Hepatocyte (in vitro differentiated cells): ENCODE measurements at regions not wholly inside any gene's neighbourhood (a gene's known extent, or its start where the extent isn't known, plus 50 kb on each side); places are given as distances from the start of the nearest gene placed in this dataset.

Experiments used
- DNase-seq: peaks from one replicate; pipeline ENCODE4 v3.0.0-alpha.2; 2016; ENCODE audit warnings: low spot score
- H2AFZ ChIP-seq: fragments of 200-600 bp; sonication (generic); 2 replicates; pipeline ENCODE4 v1.6.0; 2016; ENCODE audit warnings: antibody characterized with exemption, mild to moderate bottlenecking
- H3K27ac ChIP-seq: fragments of 200-600 bp; sonication (generic); 2 replicates; pipeline ENCODE4 v1.5.1; 2016; ENCODE audit warnings: mild to moderate bottlenecking
- H3K27me3 ChIP-seq: fragments of 200-600 bp; sonication (generic); 2 replicates; pipeline ENCODE4 v1.6.1; 2016
- H3K36me3 ChIP-seq: fragments of 200-600 bp; sonication (generic); replicated peaks from 2 replicates; pipeline ENCODE4 v1.5.1; 2016; ENCODE audit warnings: low read depth; ENCODE audit not compliant: insufficient read depth
- H3K4me1 ChIP-seq: fragments of 200-600 bp; sonication (generic); 2 replicates; pipeline ENCODE4 v1.5.1; 2016; ENCODE audit warnings: mild to moderate bottlenecking, moderate library complexity; ENCODE audit not compliant: insufficient read depth
- H3K4me2 ChIP-seq: fragments of 200-600 bp; sonication (generic); 2 replicates; pipeline ENCODE4 v1.6.0; 2016
- H3K4me3 ChIP-seq: fragments of 200-600 bp; sonication (generic); 2 replicates; pipeline ENCODE4 v1.5.1; 2016; ENCODE audit warnings: mild to moderate bottlenecking
- H3K79me2 ChIP-seq: fragments of 200-600 bp; sonication (generic); 2 replicates; pipeline ENCODE4 v1.6.0; 2017; ENCODE audit warnings: mild to moderate bottlenecking
- H3K9me2 ChIP-seq: fragments of 200-600 bp; sonication (generic); replicated peaks from 2 replicates; pipeline ENCODE4 v1.6.0; 2017; ENCODE audit warnings: mild to moderate bottlenecking; ENCODE audit not compliant: insufficient read depth
- H3K9me3 ChIP-seq: fragments of 200-600 bp; sonication (generic); 2 replicates; pipeline ENCODE4 v1.5.1; 2016; ENCODE audit warnings: low read depth, mild to moderate bottlenecking
- H4K20me1 ChIP-seq: fragments of 200-600 bp; sonication (generic); 2 replicates; pipeline ENCODE4 v1.6.0; 2016; ENCODE audit warnings: mild to moderate bottlenecking; ENCODE audit not compliant: insufficient read depth, poor library complexity, severe bottlenecking
- EZH2 ChIP-seq: fragments of 200-600 bp; sonication (generic); IDR thresholded peaks from 2 replicates; pipeline ENCODE4 v1.6.1; 2016; ENCODE audit warnings: antibody characterized with exemption, mild to moderate bottlenecking, borderline replicate concordance
- EZH2phosphoT487 ChIP-seq: fragments of 200-600 bp; sonication (generic); IDR thresholded peaks from one replicate; pipeline ENCODE4 v1.6.1; 2018; ENCODE audit warnings: antibody characterized with exemption, mild to moderate bottlenecking, low read depth, moderate library complexity; ENCODE audit not compliant: unreplicated experiment, severe bottlenecking
- WGBS: methylation state at CpG from one replicate; pipeline ENCODE4 v1.1.6; 2016; ENCODE audit warnings: low lambda C conversion rate; ENCODE audit errors: missing lambda C conversion rate; 5-methylcytosine and 5-hydroxymethylcytosine counted together
- TF ChIP-seq, protein P1 (sequence below): fragments of 200-600 bp; sonication (generic); IDR thresholded peaks from 2 replicates; pipeline ENCODE4 v1.5.1; 2016; ENCODE audit warnings: antibody characterized with exemption, mild to moderate bottlenecking; ENCODE audit not compliant: poor library complexity

DNA sequence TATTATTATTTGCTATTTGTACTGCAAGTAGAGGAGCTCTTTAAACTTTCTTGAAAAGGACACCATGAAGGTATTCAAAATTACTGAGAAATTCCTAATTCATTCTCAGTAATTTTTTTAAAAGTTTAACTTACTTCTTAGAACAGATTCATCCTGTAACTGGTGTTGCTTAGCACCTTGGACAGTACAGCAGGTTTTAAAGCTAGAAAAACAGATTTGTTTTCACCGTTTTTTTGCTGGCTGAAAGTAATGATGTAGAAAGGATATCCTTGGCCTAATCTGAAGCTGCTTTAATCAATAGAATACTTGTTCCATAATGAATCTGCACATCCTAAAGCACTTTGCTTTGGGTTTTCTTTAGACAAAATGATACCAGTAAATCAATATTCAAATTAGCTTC, 142.5 kb upstream of the TRAM1L1 start:
- no peaks in the 10 kb centered on the region for H3K9me3 ChIP-seq
- no peaks in the 10 kb centered on the region for H3K4me1 ChIP-seq
- no peak overlapping the region for H3K4me2 ChIP-seq
- no peak overlapping the region for H2AFZ ChIP-seq
- H3K36me3 ChIP-seq: no peaks in the 10 kb centered on the region
- 62% methylated on average over 1 of the region's 1 CpG for WGBS
- H3K4me3 ChIP-seq: no peak overlapping the region
- H3K9me2 ChIP-seq: no peaks in the 10 kb centered on the region
- H3K27ac ChIP-seq: no peak overlapping the region
- H3K79me2 ChIP-seq: no peaks in the 10 kb centered on the region
- TF ChIP-seq, protein P1, sequence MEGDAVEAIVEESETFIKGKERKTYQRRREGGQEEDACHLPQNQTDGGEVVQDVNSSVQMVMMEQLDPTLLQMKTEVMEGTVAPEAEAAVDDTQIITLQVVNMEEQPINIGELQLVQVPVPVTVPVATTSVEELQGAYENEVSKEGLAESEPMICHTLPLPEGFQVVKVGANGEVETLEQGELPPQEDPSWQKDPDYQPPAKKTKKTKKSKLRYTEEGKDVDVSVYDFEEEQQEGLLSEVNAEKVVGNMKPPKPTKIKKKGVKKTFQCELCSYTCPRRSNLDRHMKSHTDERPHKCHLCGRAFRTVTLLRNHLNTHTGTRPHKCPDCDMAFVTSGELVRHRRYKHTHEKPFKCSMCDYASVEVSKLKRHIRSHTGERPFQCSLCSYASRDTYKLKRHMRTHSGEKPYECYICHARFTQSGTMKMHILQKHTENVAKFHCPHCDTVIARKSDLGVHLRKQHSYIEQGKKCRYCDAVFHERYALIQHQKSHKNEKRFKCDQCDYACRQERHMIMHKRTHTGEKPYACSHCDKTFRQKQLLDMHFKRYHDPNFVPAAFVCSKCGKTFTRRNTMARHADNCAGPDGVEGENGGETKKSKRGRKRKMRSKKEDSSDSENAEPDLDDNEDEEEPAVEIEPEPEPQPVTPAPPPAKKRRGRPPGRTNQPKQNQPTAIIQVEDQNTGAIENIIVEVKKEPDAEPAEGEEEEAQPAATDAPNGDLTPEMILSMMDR: no peak
- TF ChIP-seq EZH2phosphoT487 (no peak), EZH2 (no peak)
- DNase-seq: no peak
- H4K20me1 ChIP-seq: no peaks in the 10 kb centered on the region
- no peaks in the 10 kb centered on the region for H3K27me3 ChIP-seq

DNA sequence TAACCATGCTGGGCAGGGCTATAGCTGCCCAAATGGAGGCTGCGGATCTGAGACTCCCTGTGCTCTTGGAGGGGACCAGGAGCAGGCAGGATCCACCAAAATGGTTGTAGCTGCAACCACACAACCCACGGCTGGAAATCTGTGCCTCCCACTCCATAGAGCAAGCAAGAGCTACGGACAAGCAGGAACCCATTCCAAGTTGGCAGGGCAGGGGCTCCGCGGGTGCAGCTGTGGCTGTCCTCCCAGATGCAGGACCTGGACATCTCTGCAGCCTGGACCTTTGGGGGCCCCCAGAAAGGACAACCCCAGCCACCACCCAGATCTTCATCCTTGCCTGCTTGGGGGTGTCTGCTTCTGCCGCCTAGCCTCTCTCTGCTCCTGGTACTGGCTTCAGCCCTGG, 154.1 kb upstream of the TRAM1L1 start:
- Histone ChIP-seq H4K20me1 (no peaks in the 10 kb centered on the region), H3K79me2 (no peaks in the 10 kb centered on the region), H3K27ac (no peak overlapping the region), H3K36me3 (no peaks in the 10 kb centered on the region), H3K9me3 (no peaks in the 10 kb centered on the region), H3K4me1 (no peaks in the 10 kb centered on the region), H3K4me2 (no peak overlapping the region), H3K27me3 (no peaks in the 10 kb centered on the region), H2AFZ (no peak overlapping the region), H3K4me3 (no peak overlapping the region), H3K9me2 (no peaks in the 10 kb centered on the region)
- TF ChIP-seq EZH2phosphoT487: no peak
- TF ChIP-seq, protein P1: no peak
- no peak for TF ChIP-seq EZH2
- no peak for DNase-seq
- 91% methylated on average over 6 of the region's 6 CpGs for WGBS

DNA sequence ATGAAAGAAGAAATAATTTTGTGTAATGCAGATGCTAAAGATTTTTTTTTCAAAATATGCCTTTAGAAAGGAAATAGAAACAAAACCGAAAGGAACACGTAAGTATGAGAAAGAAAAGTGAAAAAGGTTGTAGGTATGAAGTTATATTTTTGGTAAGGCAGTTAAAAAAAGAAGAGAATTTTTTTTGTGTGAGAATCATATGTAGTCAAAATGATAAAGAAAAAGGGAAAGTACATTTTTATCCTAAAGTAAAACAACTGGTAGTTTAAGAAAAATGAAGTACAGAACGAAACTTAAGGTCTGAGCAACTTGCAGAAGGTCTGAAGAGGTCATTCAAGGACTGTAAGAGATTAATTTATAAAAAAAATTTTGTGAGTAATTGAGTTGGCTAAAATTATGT, 164.0 kb upstream of the TRAM1L1 start:
- no peak overlapping the region for H3K27ac ChIP-seq
- no peaks in the 10 kb centered on the region for H4K20me1 ChIP-seq
- H3K4me3 ChIP-seq: no peak overlapping the region
- no peaks in the 10 kb centered on the region for H3K79me2 ChIP-seq
- H3K4me2 ChIP-seq: no peak overlapping the region
- H3K4me1 ChIP-seq: peaks cover 3% of the 10 kb centered on the region
- no peaks in the 10 kb centered on the region for H3K9me3 ChIP-seq
- no peaks in the 10 kb centered on the region for H3K27me3 ChIP-seq
- no peak overlapping the region for H2AFZ ChIP-seq
- H3K9me2 ChIP-seq: no peaks in the 10 kb centered on the region
- DNase-seq: no peak
- H3K36me3 ChIP-seq: no peaks in the 10 kb centered on the region
- WGBS: 87% methylated on average over 3 of the region's 3 CpGs
- TF ChIP-seq, protein P1: no peak
- no peak for TF ChIP-seq EZH2phosphoT487
- no peak for TF ChIP-seq EZH2

DNA sequence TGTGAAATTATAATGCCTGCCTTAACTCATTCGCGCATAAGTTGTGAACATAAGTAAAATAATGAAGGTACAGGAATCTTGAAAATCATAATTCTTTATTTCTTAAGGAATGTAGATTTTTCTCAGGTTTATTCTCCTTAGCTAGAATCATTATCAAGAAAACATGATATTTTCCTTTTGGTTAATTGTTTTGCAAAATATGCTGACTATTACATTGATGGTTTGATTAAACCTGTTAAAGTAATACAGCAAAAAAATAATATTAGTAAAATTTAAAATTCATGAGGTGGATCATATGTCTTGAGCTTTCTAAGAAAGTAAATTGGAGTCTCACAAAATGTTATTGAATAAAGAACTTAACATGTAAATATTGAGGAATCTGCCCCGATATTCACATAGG, 178.7 kb upstream of the TRAM1L1 start:
- TF ChIP-seq EZH2 (no peak), EZH2phosphoT487 (no peak)
- TF ChIP-seq, protein P1: no peak
- Histone ChIP-seq H3K4me3 (no peak overlapping the region), H3K27ac (no peak overlapping the region), H3K27me3 (no peaks in the 10 kb centered on the region), H3K4me1 (no peaks in the 10 kb centered on the region), H3K79me2 (no peaks in the 10 kb centered on the region), H3K36me3 (no peaks in the 10 kb centered on the region), H4K20me1 (no peaks in the 10 kb centered on the region), H3K9me3 (no peaks in the 10 kb centered on the region), H3K4me2 (no peak overlapping the region), H2AFZ (no peak overlapping the region), H3K9me2 (no peaks in the 10 kb centered on the region)
- no peak for DNase-seq
- whole genome bisulfite sequencing: 96% methylated on average over 3 of the region's 3 CpGs
